ENCODE measurements at regions not wholly inside any gene's neighbourhood (a gene's known extent, or its start where the extent isn't known, plus 50 kb on each side); places are given as distances from the start of the nearest gene placed in this dataset.

DNA sequence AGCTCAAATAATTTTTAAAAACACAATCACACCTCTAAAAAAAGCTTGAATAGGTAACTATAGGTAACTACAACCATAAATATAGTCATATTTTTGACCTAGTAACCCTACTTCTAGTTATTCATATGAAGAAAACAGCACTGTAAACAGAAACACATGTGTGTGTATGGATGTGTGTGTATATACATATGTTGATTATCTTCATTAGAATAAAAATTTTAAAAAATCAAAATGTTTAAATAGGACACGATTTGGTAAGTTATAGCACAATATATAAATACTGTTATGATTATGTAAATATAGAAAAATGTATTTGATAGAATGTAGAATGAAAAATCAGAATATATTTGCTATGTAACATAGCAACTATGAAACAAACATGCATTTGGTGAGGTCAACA lies 258.1 kb upstream of the GK2 start:
- H2AK5ac ChIP-seq (ENCODE audit: low read depth, low read length): no peak overlapping the region
- no CpG with 5 or more reads among the region's 1 CpG for WGBS, 2 donors (ENCODE audit: extremely low coverage in 2 of 2, insufficient read length in 2 of 2, insufficient replicate concordance in 1 of 2)

DNA sequence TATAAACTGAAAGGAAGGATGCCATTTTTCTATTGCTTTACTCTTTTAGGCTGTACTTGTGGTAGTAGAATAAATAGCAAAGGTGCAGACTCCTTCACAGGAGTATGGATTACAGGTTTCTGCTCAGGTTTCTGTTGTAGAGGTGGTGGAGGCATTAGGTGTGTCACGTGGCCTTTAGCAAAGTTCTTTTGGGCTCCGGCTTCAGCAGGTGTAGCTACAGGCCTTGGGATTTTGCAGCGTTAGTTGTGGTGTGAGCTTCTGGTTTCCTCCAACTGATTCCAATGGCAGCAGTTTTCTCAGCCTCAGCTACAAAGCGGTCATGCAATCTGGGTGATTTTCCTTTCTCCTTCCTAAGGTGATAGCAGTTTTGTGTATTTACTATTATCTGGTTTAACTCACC lies 255.8 kb upstream of the GK2 start:
- Histone ChIP-seq H2BK12ac (ENCODE audit: low read length) (no peak overlapping the region), H4K8ac (ENCODE audit: low read depth, low read length) (no peak overlapping the region), H3K4me1 (ENCODE audit: control insufficient read depth in 2 of 2, insufficient read depth in 1 of 2, low read depth in 1 of 2, low read length in 2 of 2) (no peaks in the 10 kb centered on the region), H3K36me3 (replicated peaks in 1 of 2; ENCODE audit: control insufficient read depth in 2 of 2, insufficient read depth in 2 of 2, low read length in 2 of 2) (no peaks in the 10 kb centered on the region), H2BK5ac (ENCODE audit: low read length) (no peak overlapping the region), H2AFZ (ENCODE audit: low read length) (no peak overlapping the region), H3K4ac (ENCODE audit: low read length) (no peak overlapping the region), H2BK15ac (ENCODE audit: low read length) (no peak overlapping the region), H3K27me3 (ENCODE audit: control insufficient read depth in 3 of 3, insufficient read depth in 3 of 3, low read depth in 1 of 3, low read length in 3 of 3) (no peaks in the 10 kb centered on the region), H3K23ac (ENCODE audit: low read depth, low read length, poor library complexity) (no peak overlapping the region), H2BK120ac (ENCODE audit: low read depth, low read length) (no peak overlapping the region), H3K79me1 (ENCODE audit: low read depth, low read length) (no peaks in the 10 kb centered on the region), H4K91ac (ENCODE audit: low read depth, low read length, poor library complexity) (no peak overlapping the region), H3K14ac (ENCODE audit: low read length) (no peak overlapping the region), H2AK5ac (ENCODE audit: low read depth, low read length) (no peak overlapping the region), H3K4me3 (ENCODE audit: low read length in 2 of 2) (no peak overlapping the region), H3K9ac (ENCODE audit: low read depth, low read length, poor library complexity) (no peak overlapping the region), H3K9me3 (replicated peaks in 1 of 2; ENCODE audit: control insufficient read depth in 2 of 2, insufficient read depth in 1 of 2, low read depth in 1 of 2, low read length in 2 of 2) (peaks cover 1 to 3% of the 10 kb centered on the region in 2 donors), H3K4me2 (ENCODE audit: insufficient read depth, low read length, poor library complexity, severe bottlenecking) (no peak overlapping the region), H3K27ac (replicated peaks; ENCODE audit: low read length) (no peak overlapping the region), H3K18ac (ENCODE audit: low read length) (no peak overlapping the region)
- no CpG with 5 or more reads among the region's 4 CpGs for WGBS, 2 donors (ENCODE audit: extremely low coverage in 2 of 2, insufficient read length in 2 of 2, insufficient replicate concordance in 1 of 2)
- DNase-seq (ENCODE audit: low spot score): no peak

More for the DNA sequence above, 258.1 kb upstream of the GK2 start:
- Histone ChIP-seq H3K23ac (ENCODE audit: low read depth, low read length, poor library complexity) (no peak overlapping the region), H2BK12ac (ENCODE audit: low read length) (no peak overlapping the region), H4K8ac (ENCODE audit: low read depth, low read length) (no peak overlapping the region), H3K4me3 (ENCODE audit: low read length in 2 of 2) (no peak overlapping the region), H3K27ac (replicated peaks; ENCODE audit: low read length) (no peak overlapping the region), H3K36me3 (replicated peaks in 1 of 2; ENCODE audit: control insufficient read depth in 2 of 2, insufficient read depth in 2 of 2, low read length in 2 of 2) (no peaks in the 10 kb centered on the region), H2BK15ac (ENCODE audit: low read length) (no peak overlapping the region), H3K27me3 (ENCODE audit: control insufficient read depth in 3 of 3, insufficient read depth in 3 of 3, low read depth in 1 of 3, low read length in 3 of 3) (no peaks in the 10 kb centered on the region), H2AFZ (ENCODE audit: low read length) (no peak overlapping the region), H3K14ac (ENCODE audit: low read length) (no peak overlapping the region), H3K4ac (ENCODE audit: low read length) (no peak overlapping the region), H3K9ac (ENCODE audit: low read depth, low read length, poor library complexity) (no peak overlapping the region), H3K18ac (ENCODE audit: low read length) (no peak overlapping the region), H3K4me1 (ENCODE audit: control insufficient read depth in 2 of 2, insufficient read depth in 1 of 2, low read depth in 1 of 2, low read length in 2 of 2) (no peaks in the 10 kb centered on the region), H3K4me2 (ENCODE audit: insufficient read depth, low read length, poor library complexity, severe bottlenecking) (no peak overlapping the region), H2BK120ac (ENCODE audit: low read depth, low read length) (no peak overlapping the region), H3K9me3 (replicated peaks in 1 of 2; ENCODE audit: control insufficient read depth in 2 of 2, insufficient read depth in 1 of 2, low read depth in 1 of 2, low read length in 2 of 2) (peaks cover 1 to 4% of the 10 kb centered on the region in 2 donors), H3K79me1 (ENCODE audit: low read depth, low read length) (no peaks in the 10 kb centered on the region), H4K91ac (ENCODE audit: low read depth, low read length, poor library complexity) (no peak overlapping the region), H2BK5ac (ENCODE audit: low read length) (no peak overlapping the region)
- no peak for DNase-seq (ENCODE audit: low spot score)

DNA sequence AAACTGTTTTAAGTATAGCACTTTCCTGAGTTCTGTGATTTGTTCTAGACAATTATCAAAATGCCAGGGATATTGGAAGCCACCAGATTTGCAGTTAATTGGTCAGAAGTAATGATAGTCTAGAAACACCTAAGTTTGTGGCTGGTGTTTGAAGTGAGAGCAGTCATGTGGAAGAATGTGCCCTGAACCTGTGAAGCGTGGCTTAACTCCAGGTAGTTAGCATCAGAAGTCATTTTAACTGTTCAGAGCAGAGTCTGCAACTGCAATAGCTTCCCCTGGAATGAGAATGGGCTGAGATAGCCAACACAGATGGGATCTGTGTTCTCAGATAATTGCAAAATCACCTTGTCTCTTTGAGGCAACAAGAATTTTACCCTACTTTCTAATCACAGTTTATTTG lies 255.1 kb upstream of the GK2 start:
- Histone ChIP-seq H3K36me3 (replicated peaks in 1 of 2; ENCODE audit: control insufficient read depth in 2 of 2, insufficient read depth in 2 of 2, low read length in 2 of 2) (no peaks in the 10 kb centered on the region), H2AK5ac (ENCODE audit: low read depth, low read length) (no peak overlapping the region), H3K4me3 (ENCODE audit: low read length in 2 of 2) (no peak overlapping the region), H3K4ac (ENCODE audit: low read length) (no peak overlapping the region), H3K27me3 (ENCODE audit: control insufficient read depth in 3 of 3, insufficient read depth in 3 of 3, low read depth in 1 of 3, low read length in 3 of 3) (no peaks in the 10 kb centered on the region), H4K8ac (ENCODE audit: low read depth, low read length) (no peak overlapping the region), H3K27ac (replicated peaks; ENCODE audit: low read length) (no peak overlapping the region), H2BK5ac (ENCODE audit: low read length) (no peak overlapping the region), H2BK120ac (ENCODE audit: low read depth, low read length) (no peak overlapping the region), H3K4me1 (ENCODE audit: control insufficient read depth in 2 of 2, insufficient read depth in 1 of 2, low read depth in 1 of 2, low read length in 2 of 2) (no peaks in the 10 kb centered on the region), H3K9me3 (replicated peaks in 1 of 2; ENCODE audit: control insufficient read depth in 2 of 2, insufficient read depth in 1 of 2, low read depth in 1 of 2, low read length in 2 of 2) (peaks cover under 1 to 3% of the 10 kb centered on the region in 2 donors), H2BK15ac (ENCODE audit: low read length) (no peak overlapping the region), H3K9ac (ENCODE audit: low read depth, low read length, poor library complexity) (no peak overlapping the region), H3K14ac (ENCODE audit: low read length) (no peak overlapping the region), H3K4me2 (ENCODE audit: insufficient read depth, low read length, poor library complexity, severe bottlenecking) (no peak overlapping the region), H3K79me1 (ENCODE audit: low read depth, low read length) (no peaks in the 10 kb centered on the region), H3K18ac (ENCODE audit: low read length) (no peak overlapping the region), H2BK12ac (ENCODE audit: low read length) (no peak overlapping the region), H2AFZ (ENCODE audit: low read length) (no peak overlapping the region), H3K23ac (ENCODE audit: low read depth, low read length, poor library complexity) (no peak overlapping the region), H4K91ac (ENCODE audit: low read depth, low read length, poor library complexity) (no peak overlapping the region)
- no peak for DNase-seq (ENCODE audit: low spot score)
- WGBS, 2 donors (ENCODE audit: extremely low coverage in 2 of 2, insufficient read length in 2 of 2, insufficient replicate concordance in 1 of 2): no CpG with 5 or more reads among the region's 1 CpG

DNA sequence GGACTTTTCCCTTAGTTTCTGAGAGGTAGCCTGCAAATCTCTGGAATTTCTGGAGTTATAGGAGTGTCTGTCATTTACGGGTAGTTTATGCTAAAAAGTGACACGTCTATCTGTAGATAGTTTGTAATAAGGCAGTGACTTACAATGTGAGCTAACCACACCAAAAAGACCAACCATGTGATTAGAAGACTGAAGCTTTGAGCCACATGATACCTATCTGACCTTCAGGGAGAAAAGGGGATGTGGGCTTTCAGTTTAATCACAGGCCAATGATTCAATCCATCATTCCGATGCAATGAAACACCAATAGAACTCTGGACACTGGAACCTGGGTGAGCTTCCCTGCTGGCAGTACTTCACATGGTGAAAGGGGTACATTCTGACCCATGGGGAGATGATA lies 254.6 kb upstream of the GK2 start:
- H3K9ac ChIP-seq (ENCODE audit: low read depth, low read length, poor library complexity): no peak overlapping the region
- no peak overlapping the region for H2BK15ac ChIP-seq (ENCODE audit: low read length)
- no peak overlapping the region for H3K14ac ChIP-seq (ENCODE audit: low read length)
- no peaks in the 10 kb centered on the region for H3K4me1 ChIP-seq (ENCODE audit: control insufficient read depth in 2 of 2, insufficient read depth in 1 of 2, low read depth in 1 of 2, low read length in 2 of 2)
- H2AK5ac ChIP-seq (ENCODE audit: low read depth, low read length): no peak overlapping the region
- no peak overlapping the region for H3K4me2 ChIP-seq (ENCODE audit: insufficient read depth, low read length, poor library complexity, severe bottlenecking)
- H4K91ac ChIP-seq (ENCODE audit: low read depth, low read length, poor library complexity): no peak overlapping the region
- peaks cover 0 to 5% of the 10 kb centered on the region in 2 donors for H3K9me3 ChIP-seq (replicated peaks in 1 of 2; ENCODE audit: control insufficient read depth in 2 of 2, insufficient read depth in 1 of 2, low read depth in 1 of 2, low read length in 2 of 2)
- no peak overlapping the region for H3K4ac ChIP-seq (ENCODE audit: low read length)
- H3K27ac ChIP-seq (replicated peaks; ENCODE audit: low read length): no peak overlapping the region
- no peak overlapping the region for H2BK5ac ChIP-seq (ENCODE audit: low read length)
- no peak for DNase-seq (ENCODE audit: low spot score)
- H3K27me3 ChIP-seq (ENCODE audit: control insufficient read depth in 3 of 3, insufficient read depth in 3 of 3, low read depth in 1 of 3, low read length in 3 of 3): no peaks in the 10 kb centered on the region
- H3K79me1 ChIP-seq (ENCODE audit: low read depth, low read length): no peaks in the 10 kb centered on the region
- H3K36me3 ChIP-seq (replicated peaks in 1 of 2; ENCODE audit: control insufficient read depth in 2 of 2, insufficient read depth in 2 of 2, low read length in 2 of 2): no peaks in the 10 kb centered on the region
- no peak overlapping the region for H4K8ac ChIP-seq (ENCODE audit: low read depth, low read length)
- H3K18ac ChIP-seq (ENCODE audit: low read length): no peak overlapping the region
- H3K23ac ChIP-seq (ENCODE audit: low read depth, low read length, poor library complexity): no peak overlapping the region
- H2BK120ac ChIP-seq (ENCODE audit: low read depth, low read length): no peak overlapping the region
- H3K4me3 ChIP-seq (ENCODE audit: low read length in 2 of 2): no peak overlapping the region
- H2AFZ ChIP-seq (ENCODE audit: low read length): no peak overlapping the region
- no peak overlapping the region for H2BK12ac ChIP-seq (ENCODE audit: low read length)
- no CpG with 5 or more reads among the region's 3 CpGs for WGBS, 2 donors (ENCODE audit: extremely low coverage in 2 of 2, insufficient read length in 2 of 2, insufficient replicate concordance in 1 of 2)
